OCI-LY1 (cell line): ENCODE measurements at regions not wholly inside any gene's neighbourhood (a gene's known extent, or its start where the extent isn't known, plus 50 kb on each side); places are given as distances from the start of the nearest gene placed in this dataset.

Experiments
- H2AFZ ChIP-seq: fragments of 200-600 bp; sonication (generic), shearing (Covaris generic); 2 replicates; pipeline ENCODE4 v1.6.0; 2014; ENCODE audit warnings: antibody characterized with exemption, mild to moderate bottlenecking, low read length
- H3F3A ChIP-seq: fragments of 200-600 bp; sonication (generic), shearing (Covaris generic); 2 replicates; pipeline ENCODE4 v1.6.0; 2014; ENCODE audit warnings: mild to moderate bottlenecking, antibody characterized with exemption, low read length, moderate library complexity; ENCODE audit not compliant: insufficient read depth
- H3K27ac ChIP-seq: fragments of 200-600 bp; sonication (generic); 2 replicates; pipeline ENCODE4 v1.5.1; 2014; ENCODE audit warnings: low read length, mixed run types, mild to moderate bottlenecking, low read depth; ENCODE audit not compliant: poor library complexity, severe bottlenecking
- H3K27me3 ChIP-seq: fragments of 200-600 bp; sonication (generic); 2 replicates; pipeline ENCODE4 v1.6.0; 2014; ENCODE audit warnings: antibody characterized with exemption, mild to moderate bottlenecking, low read length, moderate library complexity; ENCODE audit not compliant: insufficient read depth
- H3K36me3 ChIP-seq: fragments of 200-600 bp; sonication (generic); 2 replicates; pipeline ENCODE4 v1.6.1; 2014; ENCODE audit warnings: mild to moderate bottlenecking, antibody characterized with exemption, low read length, moderate library complexity, mixed read lengths; ENCODE audit not compliant: insufficient read depth
- H3K4me1 ChIP-seq: fragments of 200-600 bp; sonication (generic); 2 replicates; pipeline ENCODE4 v1.5.1; 2014; ENCODE audit warnings: mild to moderate bottlenecking, low read length, moderate library complexity; ENCODE audit not compliant: insufficient read depth, severe bottlenecking
- H3K4me2 ChIP-seq: fragments of 200-600 bp; sonication (generic), shearing (Covaris generic); 2 replicates; pipeline ENCODE4 v1.6.1; 2014; ENCODE audit warnings: low read length
- H3K4me3 ChIP-seq: fragments of 200-600 bp; sonication (generic); 2 replicates; pipeline ENCODE4 v1.5.1; 2014; ENCODE audit warnings: low read length, low read depth, mild to moderate bottlenecking, mixed read lengths; ENCODE audit not compliant: poor library complexity, severe bottlenecking
- H3K79me2 ChIP-seq: fragments of 200-600 bp; shearing (Covaris generic); 2 replicates; pipeline ENCODE4 v1.6.1; 2016; ENCODE audit warnings: mixed run types, low read length, mixed read lengths; ENCODE audit not compliant: insufficient read depth
- H3K9ac ChIP-seq: fragments of 200-600 bp; sonication (generic), shearing (Covaris generic); 2 replicates; pipeline ENCODE4 v1.6.1; 2014; ENCODE audit warnings: mild to moderate bottlenecking, low read length, mixed read lengths
- H3K9me2 ChIP-seq: fragments of 200-600 bp; sonication (generic), shearing (Covaris generic); 2 replicates; pipeline ENCODE4 v1.6.1; 2014; ENCODE audit warnings: low read depth, mild to moderate bottlenecking, low read length, mixed read lengths
- H3K9me3 ChIP-seq: fragments of 200-600 bp; shearing (Covaris generic); 2 replicates; pipeline ENCODE4 v1.6.1; 2014; ENCODE audit warnings: low read length, mixed read lengths
- H4K20me1 ChIP-seq: fragments of 200-600 bp; sonication (generic), shearing (Covaris generic); 2 replicates; pipeline ENCODE4 v1.6.0; 2016; ENCODE audit warnings: mild to moderate bottlenecking, low read length; ENCODE audit not compliant: insufficient read depth
- CTCF ChIP-seq: fragments of 200-600 bp; sonication (generic), shearing (Covaris generic); IDR thresholded peaks from 2 replicates; pipeline ENCODE4 v1.5.1; 2017; ENCODE audit warnings: mild to moderate bottlenecking, antibody characterized with exemption, low read length, moderate library complexity, mixed read lengths
- EZH2 ChIP-seq: fragments of 200-600 bp; sonication (generic), shearing (Covaris generic); IDR thresholded peaks from 2 replicates; pipeline ENCODE4 v1.8.0; 2017; ENCODE audit warnings: borderline replicate concordance, mixed run types, mild to moderate bottlenecking, antibody characterized with exemption, low read length, moderate library complexity, mixed read lengths

DNA sequence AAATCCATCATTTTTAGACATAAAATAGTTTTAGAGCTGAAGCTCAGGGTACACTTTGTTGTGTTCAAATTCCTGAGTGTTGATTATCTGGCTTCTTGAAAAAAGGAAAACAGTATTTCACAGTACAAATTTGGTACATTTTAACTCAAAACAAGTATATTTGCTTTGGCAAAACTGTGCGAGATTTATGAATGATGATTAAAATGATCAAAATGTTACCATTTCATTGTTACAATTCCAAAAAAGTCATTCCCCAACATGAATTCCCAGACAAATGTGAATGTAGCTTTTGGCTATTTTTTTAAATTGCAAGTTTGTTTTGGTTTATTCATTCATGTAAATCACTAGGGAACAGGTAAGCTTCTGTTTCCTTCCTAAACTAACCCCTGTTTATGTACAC, 347.4 kb upstream of the DCBLD2 start:
- Histone ChIP-seq H3K4me3 (no peak overlapping the region), H3K27me3 (no peaks in the 10 kb centered on the region), H3K79me2 (no peaks in the 10 kb centered on the region), H3K9me3 (no peaks in the 10 kb centered on the region), H3K27ac (no peak overlapping the region), H3K9me2 (no peaks in the 10 kb centered on the region), H4K20me1 (no peaks in the 10 kb centered on the region), H3K36me3 (no peaks in the 10 kb centered on the region), H3K4me1 (no peaks in the 10 kb centered on the region), H2AFZ (no peak overlapping the region), H3K4me2 (no peak overlapping the region), H3K9ac (no peak overlapping the region), H3F3A (no peaks in the 10 kb centered on the region)
- TF ChIP-seq CTCF (no peak), EZH2 (no peak)

DNA sequence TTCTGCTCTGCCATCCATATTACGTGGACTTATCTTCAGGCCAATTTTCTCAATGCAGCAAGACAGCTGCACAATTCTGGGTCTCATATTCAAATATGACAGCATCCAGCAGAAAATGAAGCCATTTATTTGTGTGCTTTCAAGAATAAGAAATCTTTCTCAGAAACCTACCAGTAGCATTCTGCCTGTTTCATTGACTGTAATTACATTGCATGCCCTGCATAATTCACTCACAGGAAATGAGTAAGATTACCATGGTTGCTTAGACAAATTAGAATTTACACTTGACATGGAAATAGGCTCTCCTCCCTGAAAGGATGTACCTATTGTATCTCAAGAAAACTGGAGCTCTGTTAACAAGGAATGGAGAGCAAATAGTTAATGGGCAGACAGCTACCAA, 346.6 kb upstream of the DCBLD2 start:
- Histone ChIP-seq H2AFZ (no peak overlapping the region), H3K27ac (no peak overlapping the region)

DNA sequence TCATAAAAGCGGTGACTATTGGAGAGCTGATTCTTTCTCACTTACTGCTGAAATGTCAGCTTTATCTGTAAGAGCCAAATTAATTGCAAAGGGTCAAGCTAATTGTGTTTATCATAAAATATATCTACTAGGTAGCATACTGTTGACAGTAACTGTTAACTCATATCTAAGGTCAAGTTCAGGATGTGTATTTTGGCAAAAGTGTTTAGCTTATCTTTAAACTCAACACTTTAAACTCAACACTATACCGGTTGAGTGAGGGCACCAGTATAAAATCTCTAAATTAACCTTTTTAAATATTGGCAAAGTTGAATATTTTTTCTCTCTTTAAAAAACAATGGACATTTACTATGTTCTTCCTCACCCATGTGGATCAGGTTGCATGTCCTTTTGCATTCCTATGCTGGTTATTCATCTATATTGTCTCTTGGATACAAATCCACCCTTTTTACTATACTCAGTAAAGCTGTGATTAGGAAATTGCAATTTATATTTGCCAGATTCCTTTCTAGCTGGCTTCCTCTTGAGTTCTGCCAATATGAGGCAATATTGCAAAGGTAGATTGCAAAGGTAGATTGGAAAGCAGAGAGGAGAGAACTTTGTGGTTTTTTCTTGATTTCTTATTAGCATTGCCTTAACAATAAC, 344.6 kb upstream of the DCBLD2 start:
- Histone ChIP-seq H3K4me1 (no peaks in the 10 kb centered on the region), H3K36me3 (no peaks in the 10 kb centered on the region), H3K9me3 (no peaks in the 10 kb centered on the region), H3K9me2 (no peaks in the 10 kb centered on the region), H3K27ac (no peak overlapping the region), H2AFZ (no peak overlapping the region), H3F3A (no peaks in the 10 kb centered on the region), H4K20me1 (no peaks in the 10 kb centered on the region), H3K9ac (no peak overlapping the region), H3K4me2 (no peak overlapping the region), H3K27me3 (no peaks in the 10 kb centered on the region), H3K4me3 (no peak overlapping the region), H3K79me2 (no peaks in the 10 kb centered on the region)
- TF ChIP-seq CTCF (no peak), EZH2 (no peak)

More for the DNA sequence above, 346.6 kb upstream of the DCBLD2 start:
- no peaks in the 10 kb centered on the region for H3K4me1 ChIP-seq
- no peaks in the 10 kb centered on the region for H3K9me2 ChIP-seq
- H3F3A ChIP-seq: no peaks in the 10 kb centered on the region
- no peaks in the 10 kb centered on the region for H3K36me3 ChIP-seq
- no peak for TF ChIP-seq CTCF
- no peak for TF ChIP-seq EZH2
- no peak overlapping the region for H3K4me2 ChIP-seq
- no peak overlapping the region for H3K9ac ChIP-seq
- H3K4me3 ChIP-seq: no peak overlapping the region
- no peaks in the 10 kb centered on the region for H3K79me2 ChIP-seq
- no peaks in the 10 kb centered on the region for H3K27me3 ChIP-seq
- H4K20me1 ChIP-seq: no peaks in the 10 kb centered on the region
- no peaks in the 10 kb centered on the region for H3K9me3 ChIP-seq
